ENCODE measurements at regions not wholly inside any gene's neighbourhood (a gene's known extent, or its start where the extent isn't known, plus 50 kb on each side); places are given as distances from the start of the nearest gene placed in this dataset.

DNA sequence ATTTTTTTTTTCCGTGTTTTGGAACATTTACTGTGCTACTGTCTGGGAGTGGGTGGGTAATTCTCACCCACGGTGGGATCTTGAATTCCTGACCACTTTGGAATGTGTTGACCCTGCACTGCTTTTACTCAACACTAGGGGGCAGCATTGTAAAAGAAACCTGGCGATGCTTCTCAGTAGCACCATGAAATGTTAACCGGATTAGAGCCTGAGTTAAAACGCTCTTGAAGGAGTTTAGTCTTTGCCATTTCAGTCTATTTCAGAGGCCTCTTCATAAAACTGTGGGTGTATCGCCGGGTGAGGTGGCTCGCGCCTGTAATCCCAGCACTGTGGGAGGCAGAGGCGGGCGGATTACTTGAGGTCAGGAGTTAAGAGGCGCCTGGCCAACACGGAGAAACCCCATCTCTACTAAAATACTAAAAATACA, 79.0 kb upstream of the PRNP start:
- Histone ChIP-seq H3K9me3 (no peaks in the 10 kb centered on the region), H2AFZ (ENCODE audit: low read depth) (no peak overlapping the region), H3K4me1 (ENCODE audit: control insufficient read depth in 1 of 2, insufficient read depth in 2 of 2, low read depth in 1 of 2, low read length in 1 of 2) (peaks cover 0 to 8% of the 10 kb centered on the region in 2 experiments; a peak in 2 of 4 replicates), H4K20me1 (ENCODE audit: insufficient read depth) (no peaks in the 10 kb centered on the region), H3K27me3 (ENCODE audit: insufficient read depth) (no peaks in the 10 kb centered on the region), H3K36me3 (replicated peaks in 1 of 2; ENCODE audit: control insufficient read depth in 1 of 2, insufficient read depth in 2 of 2, low read length in 1 of 2) (no peaks in the 10 kb centered on the region), H3K4me2 (no peak overlapping the region), H3K9ac (no peak overlapping the region), H3K4me3 (ENCODE audit: low read depth in 2 of 2, low read length in 1 of 2) (no peak overlapping the region; a peak in 1 of 4 replicates), H3K9me2 (no peaks in the 10 kb centered on the region), H3F3A (replicated peaks; ENCODE audit: insufficient read depth) (peaks cover 6% of the 10 kb centered on the region), H3K27ac (ENCODE audit: low read depth in 2 of 2, low read length in 1 of 2) (no peak overlapping the region), H3K79me2 (ENCODE audit: insufficient read depth) (no peaks in the 10 kb centered on the region)
- CTCF ChIA-PET: interaction anchor here (0.6 to 2.7 kb wide), 12 partner anchors 15 to 494 kb away, joined by 3 to 32 read pairs (median 5); partner anchors contain the start of gene PRND
- WGBS (ENCODE audit: low lambda C conversion rate): 28% methylated on average over 13 of the region's 13 CpGs
- POLR2A ChIA-PET: no interaction called here
- peak; percentile 70 for DNase-seq
- TF ChIP-seq SIN3A (IDR thresholded peaks at IDR 0.05; ENCODE audit: borderline replicate concordance, low read depth, low read length): no peak
- no peak for TF ChIP-seq NFIC (IDR thresholded peaks at IDR 0.05; ENCODE audit: borderline replicate concordance)
- TF ChIP-seq EP300 (IDR thresholded peaks at IDR 0.05; ENCODE audit: borderline replicate concordance in 1 of 2, low read depth in 1 of 2, low read length in 1 of 2): no peak
- TF ChIP-seq, protein P1, sequence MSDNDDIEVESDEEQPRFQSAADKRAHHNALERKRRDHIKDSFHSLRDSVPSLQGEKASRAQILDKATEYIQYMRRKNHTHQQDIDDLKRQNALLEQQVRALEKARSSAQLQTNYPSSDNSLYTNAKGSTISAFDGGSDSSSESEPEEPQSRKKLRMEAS (IDR thresholded peaks at IDR 0.05; ENCODE audit: low read depth): no peak
- TF ChIP-seq, protein P2, sequence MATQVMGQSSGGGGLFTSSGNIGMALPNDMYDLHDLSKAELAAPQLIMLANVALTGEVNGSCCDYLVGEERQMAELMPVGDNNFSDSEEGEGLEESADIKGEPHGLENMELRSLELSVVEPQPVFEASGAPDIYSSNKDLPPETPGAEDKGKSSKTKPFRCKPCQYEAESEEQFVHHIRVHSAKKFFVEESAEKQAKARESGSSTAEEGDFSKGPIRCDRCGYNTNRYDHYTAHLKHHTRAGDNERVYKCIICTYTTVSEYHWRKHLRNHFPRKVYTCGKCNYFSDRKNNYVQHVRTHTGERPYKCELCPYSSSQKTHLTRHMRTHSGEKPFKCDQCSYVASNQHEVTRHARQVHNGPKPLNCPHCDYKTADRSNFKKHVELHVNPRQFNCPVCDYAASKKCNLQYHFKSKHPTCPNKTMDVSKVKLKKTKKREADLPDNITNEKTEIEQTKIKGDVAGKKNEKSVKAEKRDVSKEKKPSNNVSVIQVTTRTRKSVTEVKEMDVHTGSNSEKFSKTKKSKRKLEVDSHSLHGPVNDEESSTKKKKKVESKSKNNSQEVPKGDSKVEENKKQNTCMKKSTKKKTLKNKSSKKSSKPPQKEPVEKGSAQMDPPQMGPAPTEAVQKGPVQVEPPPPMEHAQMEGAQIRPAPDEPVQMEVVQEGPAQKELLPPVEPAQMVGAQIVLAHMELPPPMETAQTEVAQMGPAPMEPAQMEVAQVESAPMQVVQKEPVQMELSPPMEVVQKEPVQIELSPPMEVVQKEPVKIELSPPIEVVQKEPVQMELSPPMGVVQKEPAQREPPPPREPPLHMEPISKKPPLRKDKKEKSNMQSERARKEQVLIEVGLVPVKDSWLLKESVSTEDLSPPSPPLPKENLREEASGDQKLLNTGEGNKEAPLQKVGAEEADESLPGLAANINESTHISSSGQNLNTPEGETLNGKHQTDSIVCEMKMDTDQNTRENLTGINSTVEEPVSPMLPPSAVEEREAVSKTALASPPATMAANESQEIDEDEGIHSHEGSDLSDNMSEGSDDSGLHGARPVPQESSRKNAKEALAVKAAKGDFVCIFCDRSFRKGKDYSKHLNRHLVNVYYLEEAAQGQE (IDR thresholded peaks at IDR 0.05; ENCODE audit: low read depth, low read length): no peak
- TF ChIP-seq, protein P3, sequence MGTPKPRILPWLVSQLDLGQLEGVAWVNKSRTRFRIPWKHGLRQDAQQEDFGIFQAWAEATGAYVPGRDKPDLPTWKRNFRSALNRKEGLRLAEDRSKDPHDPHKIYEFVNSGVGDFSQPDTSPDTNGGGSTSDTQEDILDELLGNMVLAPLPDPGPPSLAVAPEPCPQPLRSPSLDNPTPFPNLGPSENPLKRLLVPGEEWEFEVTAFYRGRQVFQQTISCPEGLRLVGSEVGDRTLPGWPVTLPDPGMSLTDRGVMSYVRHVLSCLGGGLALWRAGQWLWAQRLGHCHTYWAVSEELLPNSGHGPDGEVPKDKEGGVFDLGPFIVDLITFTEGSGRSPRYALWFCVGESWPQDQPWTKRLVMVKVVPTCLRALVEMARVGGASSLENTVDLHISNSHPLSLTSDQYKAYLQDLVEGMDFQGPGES (IDR thresholded peaks at IDR 0.05; ENCODE audit: low read depth, low read length): 0 out of 2 replicates have a peak, but pooled peaks have one; percentile 20
- no peak for TF ChIP-seq NRF1 (IDR thresholded peaks at IDR 0.05; ENCODE audit: low read depth, low read length)
- TF ChIP-seq JUND (IDR thresholded peaks at IDR 0.05): no peak
- no peak for TF ChIP-seq TEAD4 (IDR thresholded peaks at IDR 0.05; ENCODE audit: borderline replicate concordance, insufficient read depth)
- TF ChIP-seq TAF1 (IDR thresholded peaks at IDR 0.05; ENCODE audit: borderline replicate concordance, low read depth, low read length): no peak
- no peak for TF ChIP-seq RFX5 (IDR thresholded peaks at IDR 0.05; ENCODE audit: low read length)
- peak; percentile 89 for TF ChIP-seq SMC3 (IDR thresholded peaks at IDR 0.05; ENCODE audit: low read depth, low read length)
- TF ChIP-seq EZH2phosphoT487 (IDR thresholded peaks at IDR 0.05; ENCODE audit: borderline replicate concordance, low read depth): no peak
- TF ChIP-seq CHD2 (IDR thresholded peaks at IDR 0.05; ENCODE audit: low read length, partially characterized antibody): no peak
- TF ChIP-seq GABPA (IDR thresholded peaks at IDR 0.05; ENCODE audit: low read depth): no peak
- no peak for TF ChIP-seq FOSL2 (IDR thresholded peaks at IDR 0.05; ENCODE audit: borderline replicate concordance, low read depth)
- no peak for TF ChIP-seq RXRA (IDR thresholded peaks at IDR 0.05; ENCODE audit: borderline replicate concordance, low read depth)
- TF ChIP-seq, protein P4, sequence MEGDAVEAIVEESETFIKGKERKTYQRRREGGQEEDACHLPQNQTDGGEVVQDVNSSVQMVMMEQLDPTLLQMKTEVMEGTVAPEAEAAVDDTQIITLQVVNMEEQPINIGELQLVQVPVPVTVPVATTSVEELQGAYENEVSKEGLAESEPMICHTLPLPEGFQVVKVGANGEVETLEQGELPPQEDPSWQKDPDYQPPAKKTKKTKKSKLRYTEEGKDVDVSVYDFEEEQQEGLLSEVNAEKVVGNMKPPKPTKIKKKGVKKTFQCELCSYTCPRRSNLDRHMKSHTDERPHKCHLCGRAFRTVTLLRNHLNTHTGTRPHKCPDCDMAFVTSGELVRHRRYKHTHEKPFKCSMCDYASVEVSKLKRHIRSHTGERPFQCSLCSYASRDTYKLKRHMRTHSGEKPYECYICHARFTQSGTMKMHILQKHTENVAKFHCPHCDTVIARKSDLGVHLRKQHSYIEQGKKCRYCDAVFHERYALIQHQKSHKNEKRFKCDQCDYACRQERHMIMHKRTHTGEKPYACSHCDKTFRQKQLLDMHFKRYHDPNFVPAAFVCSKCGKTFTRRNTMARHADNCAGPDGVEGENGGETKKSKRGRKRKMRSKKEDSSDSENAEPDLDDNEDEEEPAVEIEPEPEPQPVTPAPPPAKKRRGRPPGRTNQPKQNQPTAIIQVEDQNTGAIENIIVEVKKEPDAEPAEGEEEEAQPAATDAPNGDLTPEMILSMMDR (IDR thresholded peaks at IDR 0.05): peak; percentile 96
- no peak for TF ChIP-seq MXI1 (IDR thresholded peaks at IDR 0.05; ENCODE audit: low read depth, low read length)
- TF ChIP-seq, protein P5, sequence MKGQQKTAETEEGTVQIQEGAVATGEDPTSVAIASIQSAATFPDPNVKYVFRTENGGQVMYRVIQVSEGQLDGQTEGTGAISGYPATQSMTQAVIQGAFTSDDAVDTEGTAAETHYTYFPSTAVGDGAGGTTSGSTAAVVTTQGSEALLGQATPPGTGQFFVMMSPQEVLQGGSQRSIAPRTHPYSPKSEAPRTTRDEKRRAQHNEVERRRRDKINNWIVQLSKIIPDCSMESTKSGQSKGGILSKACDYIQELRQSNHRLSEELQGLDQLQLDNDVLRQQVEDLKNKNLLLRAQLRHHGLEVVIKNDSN (IDR thresholded peaks at IDR 0.05; ENCODE audit: borderline replicate concordance, low read depth): no peak
- peak; percentile 94 for TF ChIP-seq RAD21 (IDR thresholded peaks at IDR 0.05; ENCODE audit: low read length)
- TF ChIP-seq MEF2A (IDR thresholded peaks at IDR 0.05; ENCODE audit: borderline replicate concordance, low read depth): no peak
- TF ChIP-seq FOXJ3 (CRISPR knock-in tag; IDR thresholded peaks at IDR 0.05): no peak
- TF ChIP-seq FOXM1 (IDR thresholded peaks at IDR 0.05; ENCODE audit: low read depth): no peak
- no peak for TF ChIP-seq GATA2 (CRISPR knock-in tag; IDR thresholded peaks at IDR 0.05)
- no peak for TF ChIP-seq RCOR1 (IDR thresholded peaks at IDR 0.05; ENCODE audit: low read length)
- no peak for TF ChIP-seq ELF1 (IDR thresholded peaks at IDR 0.05)

All from SK-N-SH (cell line).